Stimulated activated CD8-positive, alpha-beta memory T cell treated with anti-CD3 and anti-CD28 coated beads, Interleukin-15, amount 100 ng/mL, for 4 hours (primary cell): ENCODE measurements at regions not wholly inside any gene's neighbourhood (a gene's known extent, or its start where the extent isn't known, plus 50 kb on each side); places are given as distances from the start of the nearest gene placed in this dataset.
"Not testable (repeated sequence)": the region's sequence is repeated elsewhere in the genome, so short reads cannot be mapped to it uniquely, and the experiment has no call there.

ENCODE experiments used
- DNase-seq, 2 donors: peaks; one replicate each; pipeline ENCODE4 v3.0.0-alpha.2; 2020; ENCODE audit warnings: low read depth in 2 of 2

DNA sequence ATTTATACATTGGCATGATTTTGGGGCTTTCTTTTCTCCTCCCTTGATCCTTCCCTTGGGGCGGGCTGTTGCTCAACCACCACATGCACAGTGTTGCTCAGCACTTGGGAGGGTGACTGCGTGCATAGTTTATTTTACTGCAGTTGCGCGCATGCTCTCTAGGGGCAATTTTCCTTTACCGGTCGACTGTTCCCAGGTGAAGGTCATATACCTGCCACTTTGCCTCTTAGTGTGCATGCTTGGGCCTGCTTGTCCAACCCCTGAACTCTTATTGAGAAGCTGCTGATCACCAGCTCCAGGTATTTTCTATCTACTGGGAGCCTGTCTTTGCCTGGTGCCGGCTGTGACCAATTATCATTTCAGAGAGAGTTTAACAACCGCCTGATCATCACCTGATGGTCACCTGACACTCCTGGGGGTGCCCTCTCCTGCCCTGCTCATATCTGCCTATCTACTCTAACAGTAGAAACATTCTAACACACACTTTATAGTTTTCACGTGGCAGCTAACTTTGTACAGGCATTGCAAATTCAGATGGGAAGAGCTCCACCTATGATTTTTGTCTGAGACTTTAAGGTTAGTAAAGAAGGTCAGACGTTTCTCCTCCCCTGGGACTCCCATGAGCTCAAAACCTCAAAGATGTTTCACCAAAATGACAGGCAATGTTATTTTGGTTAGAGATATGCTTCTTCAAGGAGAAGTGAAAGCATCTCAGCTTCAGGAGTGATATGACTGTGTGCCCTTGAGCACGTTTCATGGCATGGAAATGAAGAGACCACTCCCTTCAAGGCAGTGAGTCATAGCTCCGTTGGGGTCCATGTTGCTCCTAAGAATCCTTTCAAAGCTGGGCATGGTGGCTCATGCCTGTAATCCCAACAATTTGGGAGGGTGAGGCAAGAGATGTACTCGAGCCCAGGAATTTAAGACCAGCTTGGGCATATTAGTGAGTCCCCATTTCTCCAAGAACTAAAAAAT lies 227.5 kb upstream of the MYLIP start:
- DNase-seq, result no peak

DNA sequence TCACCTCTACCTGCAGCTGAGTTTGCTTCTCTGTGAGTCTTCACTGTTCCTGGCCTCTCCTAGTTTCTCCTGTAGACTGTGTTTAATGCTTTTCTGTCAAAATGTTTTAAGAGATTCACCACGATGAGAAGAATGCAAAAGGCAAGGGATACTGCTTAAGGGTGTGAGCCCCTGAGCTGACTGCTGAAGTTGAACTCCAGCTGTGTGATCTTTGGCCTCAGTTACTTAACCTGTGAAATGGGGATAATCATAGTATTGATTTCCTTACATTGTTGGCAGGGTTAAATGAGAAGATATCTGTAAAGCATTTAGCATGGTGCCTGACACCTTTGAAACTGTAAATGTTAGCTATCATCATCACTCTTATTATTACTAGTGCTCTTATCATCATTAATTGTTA lies 230.2 kb upstream of the MYLIP start:
- no peak for DNase-seq

DNA sequence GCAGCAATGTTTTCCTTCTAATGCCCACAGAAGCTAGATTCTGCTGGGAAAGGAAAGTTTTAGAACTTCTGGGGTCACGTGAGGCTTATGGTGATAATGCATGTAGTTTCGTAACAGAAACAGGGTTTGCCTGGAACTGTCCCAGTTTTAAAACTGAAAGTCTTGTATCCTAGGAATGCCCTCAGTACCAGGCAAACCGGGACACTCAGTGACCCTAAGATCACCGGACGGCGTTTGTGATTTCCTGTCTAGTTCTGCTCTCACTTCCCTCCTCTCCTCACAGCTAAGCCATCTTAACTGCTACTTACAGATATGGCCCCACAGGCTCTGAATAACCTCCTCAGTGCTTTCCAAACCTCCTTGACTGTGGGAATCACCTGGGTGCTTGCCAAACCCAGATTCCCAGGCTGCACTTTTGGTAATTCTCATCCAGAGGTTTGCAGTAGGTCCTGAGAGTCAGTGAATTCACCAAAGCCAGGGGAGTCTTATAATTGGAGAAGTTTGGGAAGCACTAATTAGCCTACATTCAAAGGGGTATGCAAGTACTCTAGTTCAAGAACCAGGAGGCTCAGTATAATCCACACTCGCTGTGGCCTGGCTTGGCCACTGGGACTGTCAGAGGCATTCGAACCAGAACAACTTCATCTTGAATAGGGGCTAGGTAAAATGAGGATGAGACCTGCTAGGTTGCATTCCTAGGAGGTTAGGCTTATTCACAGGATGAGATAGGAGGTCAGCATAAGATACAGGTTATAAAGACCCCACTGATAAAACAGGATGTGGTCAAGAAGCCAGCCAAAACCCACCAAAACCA lies 231.6 kb upstream of the MYLIP start:
- no peak for DNase-seq

DNA sequence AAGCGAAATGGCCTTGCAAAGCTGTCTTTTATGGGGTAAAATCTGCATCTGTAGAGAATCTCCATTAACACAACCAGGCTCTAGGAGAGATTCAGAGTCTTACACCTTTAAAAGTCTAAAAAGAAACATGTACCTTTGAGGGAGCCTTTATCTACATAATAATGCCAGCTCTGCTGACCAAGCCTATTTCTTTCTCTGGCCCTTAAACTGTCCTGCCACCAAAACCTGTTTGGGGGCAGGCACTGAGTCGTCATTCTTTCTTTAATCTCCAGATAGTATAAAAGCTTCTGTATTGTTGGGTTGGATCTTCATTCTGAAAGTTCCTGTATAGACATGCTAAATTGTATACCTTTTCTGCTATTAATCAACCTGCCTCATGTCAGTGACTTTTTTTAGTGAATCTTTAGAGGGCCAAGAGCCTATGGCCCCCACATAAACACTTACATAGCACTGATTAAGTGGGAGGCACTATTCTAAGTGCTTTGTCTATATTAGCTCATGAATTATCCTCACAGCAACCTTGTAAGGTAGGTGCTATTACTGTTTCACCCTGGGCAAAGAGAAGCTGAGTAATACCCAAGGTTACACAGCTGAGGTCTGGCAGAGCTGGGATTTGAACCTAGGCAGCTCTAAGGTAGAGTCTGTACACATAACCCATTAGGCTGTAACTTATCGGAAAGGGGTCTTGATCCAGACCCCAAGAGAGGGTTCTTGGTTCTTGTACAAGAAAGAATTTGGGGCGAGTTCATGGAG lies 232.3 kb upstream of the DTNBP1 start:
- no peak for DNase-seq

DNA sequence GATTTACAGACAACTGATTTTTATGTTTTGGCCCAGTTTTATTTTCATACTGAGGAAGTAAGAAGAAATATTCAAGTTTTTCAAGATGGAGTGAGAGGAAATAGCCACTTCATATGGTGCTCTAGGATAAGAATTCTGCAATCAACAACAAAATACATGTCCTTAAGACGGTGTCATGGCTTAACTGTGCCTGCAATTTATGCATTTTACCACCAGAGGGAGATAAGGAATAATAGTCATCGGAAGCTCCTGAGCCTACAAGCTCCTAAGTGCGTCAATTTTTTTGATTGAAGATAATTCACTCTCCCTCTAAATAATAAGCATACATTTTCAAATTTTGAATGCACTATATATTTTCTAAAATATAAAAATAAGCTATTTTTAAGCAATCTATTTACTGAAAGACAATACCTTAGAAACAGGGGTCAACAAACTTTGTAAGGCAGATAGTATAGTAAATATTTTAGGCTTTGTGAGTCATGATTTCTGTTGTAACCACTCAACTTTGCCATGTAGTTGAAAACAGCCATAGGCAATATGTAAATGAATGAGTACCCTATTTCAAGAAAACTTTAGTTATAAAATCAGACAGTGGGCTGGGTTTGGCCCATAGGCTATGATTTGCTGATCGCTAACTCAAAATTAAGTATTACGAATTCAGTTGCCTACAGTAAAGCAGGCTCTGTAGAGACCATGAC lies 230.9 kb upstream of the DTNBP1 start:
- no peak for DNase-seq

GRCh38 chr6:15892369-15892768 lies 229.5 kb upstream of the DTNBP1 start:
- DNase-seq, result no peak

DNA sequence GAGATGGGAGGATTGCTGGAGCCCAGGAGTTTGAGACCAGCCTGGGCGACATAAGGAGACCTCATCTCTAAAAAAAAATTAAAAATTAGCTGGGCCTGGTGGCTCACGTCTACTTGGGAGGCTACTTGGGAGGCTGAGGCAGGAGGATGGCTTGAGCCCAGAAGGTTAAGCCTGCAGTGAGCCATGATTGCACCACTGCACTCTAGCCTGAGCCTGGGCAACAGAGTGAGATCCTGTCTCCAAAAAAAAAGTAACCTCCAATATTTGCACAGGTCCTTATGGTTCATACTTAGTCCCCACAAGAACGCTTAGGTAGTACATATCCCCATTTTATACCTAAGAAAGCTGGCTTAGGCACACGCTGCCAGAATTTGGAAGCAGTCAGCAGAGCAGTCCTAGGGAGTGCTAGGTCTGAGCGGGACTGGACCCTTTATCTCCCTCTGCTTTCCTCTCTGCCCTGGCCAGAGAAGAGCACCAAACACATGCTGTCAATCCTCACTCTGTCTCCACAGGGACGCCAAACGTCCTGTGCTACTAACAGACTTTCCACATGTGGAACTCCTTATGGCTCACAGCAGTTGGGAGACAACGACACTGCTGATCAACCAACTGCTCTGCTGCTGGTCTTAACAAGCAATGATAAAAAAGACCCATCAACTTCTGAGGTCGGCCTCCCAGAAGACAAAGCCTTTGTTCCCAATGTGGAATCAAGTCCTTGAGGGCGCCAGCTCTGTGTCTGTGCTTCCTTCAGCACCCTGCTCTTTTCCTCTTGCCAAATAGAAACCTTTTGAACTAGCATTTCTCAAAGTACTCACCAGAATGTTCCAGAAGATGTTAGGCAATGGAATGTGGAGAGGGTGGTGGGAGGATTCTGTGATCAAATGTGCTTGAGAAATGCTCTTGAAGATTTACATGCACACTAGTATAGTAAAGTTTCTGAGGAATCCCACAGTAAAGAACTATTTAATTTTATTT lies 226.3 kb upstream of the DTNBP1 start:
- no peak for DNase-seq

- no peak for DNase-seq
Observed at GRCh38 chr6:15887491-15888461, 224.9 kb upstream of the DTNBP1 start.

- no peak for DNase-seq
Observed at GRCh38 chr6:15885624-15886023, 222.8 kb upstream of the DTNBP1 start.

DNA sequence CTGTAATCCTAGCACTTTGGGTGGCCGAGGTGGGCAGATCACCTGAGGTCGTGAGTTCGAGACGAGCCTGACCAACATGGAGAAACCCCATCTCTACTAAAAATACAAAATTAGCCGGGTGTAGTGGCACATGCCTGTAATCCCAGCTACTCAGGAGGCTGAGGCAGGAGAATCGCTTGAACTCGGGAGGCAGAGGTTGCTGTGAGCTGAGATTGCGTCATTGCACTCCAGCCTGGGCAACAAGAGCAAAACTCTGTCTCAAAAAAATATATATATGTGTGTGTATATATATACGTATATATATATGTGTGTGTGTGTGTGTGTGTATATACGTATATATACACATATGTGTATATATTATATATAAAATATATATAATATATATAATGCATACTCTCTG lies 220.8 kb upstream of the DTNBP1 start:
- DNase-seq, result not testable (repeated sequence)

DNA sequence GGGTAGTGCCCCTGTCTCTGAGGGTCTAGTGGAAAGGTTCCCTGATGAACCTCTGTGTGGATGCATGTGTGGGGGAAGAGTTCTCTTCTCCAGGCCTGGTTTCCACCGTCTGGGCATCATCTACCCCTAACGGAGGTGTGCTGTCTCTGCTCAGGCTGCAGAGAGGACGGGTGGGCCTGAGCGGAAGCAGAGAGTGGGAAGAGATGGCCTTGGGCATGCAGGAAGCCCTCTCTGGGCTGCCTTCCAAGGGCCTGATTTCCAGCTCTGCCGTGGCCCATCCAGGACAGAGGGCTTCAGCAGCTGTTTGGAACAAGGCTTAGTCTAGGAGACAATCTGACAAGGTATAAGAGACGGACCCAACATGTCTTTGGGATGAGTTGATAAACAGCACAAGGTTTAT lies 220.1 kb upstream of the DTNBP1 start:
- no peak for DNase-seq

DNA sequence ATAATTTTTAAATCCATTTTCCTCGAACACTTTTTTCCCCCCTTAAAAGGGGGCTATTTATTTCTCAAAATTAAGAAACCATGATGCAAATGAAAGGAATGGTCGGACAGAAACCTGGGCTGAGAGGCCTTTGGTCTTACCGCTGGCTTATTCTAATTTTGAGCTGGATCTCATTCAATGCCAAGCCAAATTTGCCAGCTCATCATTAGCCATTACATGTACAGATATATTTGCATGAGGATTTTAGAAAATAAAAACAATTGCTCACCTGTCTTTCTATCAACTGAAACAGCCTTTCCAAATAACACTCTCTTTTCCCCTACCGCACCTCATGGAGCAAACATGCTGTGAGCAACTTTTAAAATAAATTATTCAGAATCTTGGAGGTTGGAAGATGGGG lies 219.5 kb upstream of the DTNBP1 start:
- DNase-seq, result no peak

DNA sequence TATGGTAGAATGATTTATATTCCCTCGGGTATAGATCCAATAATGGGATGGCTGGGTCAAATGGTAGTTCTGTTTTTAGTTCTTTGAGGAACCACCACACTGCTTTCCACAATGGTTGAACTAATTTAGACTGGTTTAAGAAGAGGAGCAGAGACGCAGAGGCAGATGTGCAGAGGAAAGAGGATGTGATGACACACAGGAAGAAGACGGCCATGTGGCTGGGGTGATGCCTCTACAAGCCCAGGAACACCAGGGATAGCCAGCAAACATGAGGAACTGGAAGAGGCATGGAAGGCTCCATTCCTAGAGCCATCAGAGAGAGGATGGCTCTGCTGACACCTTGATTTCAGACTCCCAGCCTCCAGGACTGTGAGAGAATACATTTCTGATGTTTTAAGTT lies 218.3 kb upstream of the DTNBP1 start:
- DNase-seq, result no peak

GRCh38 chr6:15880262-15880973 lies 217.6 kb upstream of the DTNBP1 start:
- DNase-seq, result no peak

DNA sequence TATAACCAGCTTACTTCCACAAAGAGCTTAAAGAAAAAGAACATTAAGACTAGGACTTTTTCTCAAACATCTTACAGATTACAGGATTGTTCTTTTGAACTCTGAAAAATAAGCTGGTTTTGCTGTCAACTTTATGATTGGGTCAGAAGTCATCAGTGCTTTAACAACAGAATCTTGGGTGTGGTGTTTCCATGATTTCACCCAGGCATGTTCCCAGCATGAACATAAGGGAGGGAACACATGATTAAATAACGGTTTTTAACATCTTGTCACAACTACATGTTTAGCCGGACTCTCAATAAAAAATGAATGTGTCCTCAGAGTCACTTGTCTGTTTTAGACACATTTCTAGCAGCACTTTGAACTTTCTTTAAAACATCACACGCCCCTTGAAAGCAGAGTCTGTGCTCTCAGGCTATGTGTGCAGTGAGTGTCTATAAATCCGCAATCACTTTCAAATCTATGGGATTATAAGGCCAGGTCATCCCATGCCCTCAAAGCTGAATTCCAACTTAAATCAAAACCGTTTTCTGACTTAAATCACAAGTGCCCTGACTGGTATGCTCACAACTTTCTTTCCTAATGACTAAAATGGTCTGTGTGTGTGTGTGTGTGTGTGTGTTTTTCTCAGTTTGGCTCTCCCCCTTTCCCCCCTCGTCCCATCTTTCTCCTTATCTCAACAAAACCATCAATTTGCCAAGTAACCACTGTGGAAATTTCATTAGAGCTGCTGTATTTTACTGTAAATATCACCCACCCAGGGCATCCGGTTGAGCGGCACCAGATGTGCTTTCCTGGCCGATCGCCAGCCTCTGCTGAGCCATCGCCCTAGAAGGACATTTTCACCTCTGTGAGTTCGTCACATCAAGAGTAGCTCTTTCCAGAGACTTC lies 216.8 kb upstream of the DTNBP1 start:
- peak in 1 of 2 donors; percentile 9 for DNase-seq

DNA sequence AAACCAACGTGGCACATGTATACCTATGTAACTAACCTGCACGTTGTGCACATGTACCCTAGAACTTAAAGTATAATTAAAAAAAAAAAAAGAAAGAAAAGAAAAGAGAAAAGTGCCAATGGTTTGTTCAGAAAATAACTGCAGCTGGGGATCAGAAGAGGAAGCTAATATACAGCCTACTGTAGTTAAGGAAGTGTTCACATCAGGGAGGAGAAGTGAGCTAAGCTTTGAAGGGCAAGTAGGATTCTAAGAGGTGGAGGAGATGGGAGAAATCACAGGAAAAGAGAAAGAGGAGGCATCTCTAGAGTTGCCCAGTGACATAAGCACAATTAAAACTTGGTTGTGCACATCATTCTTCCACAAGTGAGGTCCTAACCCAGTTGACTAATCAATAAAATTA lies 214.4 kb upstream of the DTNBP1 start:
- DNase-seq, result no peak

DNA sequence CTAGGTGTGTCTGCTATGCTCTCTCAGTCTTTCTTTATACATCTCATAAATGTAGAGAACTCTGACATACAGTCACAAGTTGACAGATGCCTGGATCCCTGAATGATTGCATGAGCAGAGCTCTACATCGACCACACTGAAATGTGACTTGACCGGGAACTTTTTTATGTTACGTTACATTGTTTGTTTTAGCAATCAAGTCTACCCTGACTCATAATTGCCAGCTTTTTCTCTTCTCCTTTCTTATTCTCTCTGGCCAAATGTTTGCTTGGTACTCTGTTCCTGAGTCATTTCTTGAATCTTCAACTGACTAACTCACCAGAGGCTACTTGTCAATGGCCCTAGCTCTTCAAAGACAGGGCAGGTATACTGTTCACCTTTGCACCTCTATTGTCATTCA lies 213.6 kb upstream of the DTNBP1 start:
- no peak for DNase-seq
